ENCODE measurements at regions not wholly inside any gene's neighbourhood (a gene's known extent, or its start where the extent isn't known, plus 50 kb on each side); places are given as distances from the start of the nearest gene placed in this dataset.

GRCh38 chr11:76259299-76259908 is 53.1 kb upstream of the WNT11 start:
- TF ChIP-seq CTCF (IDR thresholded peaks at IDR 0.05; ENCODE audit: unreplicated experiment in 3 of 3), result no peak

GRCh38 chr11:76257074-76257719 is 50.9 kb upstream of the WNT11 start:
- H3K36me3 Mint-ChIP-seq (ENCODE audit: low read depth), result no peaks in the 10 kb centered on the region
- H3K9me3 Mint-ChIP-seq, result no peaks in the 10 kb centered on the region
- TF ChIP-seq CTCF (IDR thresholded peaks at IDR 0.05; ENCODE audit: unreplicated experiment in 3 of 3), result no peak
- H3K4me1 Mint-ChIP-seq, result peaks cover 24% of the 10 kb centered on the region
- H3K27ac Mint-ChIP-seq, result no peak overlapping the region
- peaks cover 50% of the 10 kb centered on the region for H3K27me3 Mint-ChIP-seq (ENCODE audit: low read depth)
- H3K4me3 Mint-ChIP-seq, result no peak overlapping the region

More at GRCh38 chr11:76259299-76259908, 53.1 kb upstream of the WNT11 start:
- Mint-ChIP-seq H3K27ac (no peak overlapping the region), H3K4me3 (no peak overlapping the region), H3K27me3 (ENCODE audit: low read depth) (peaks cover 52% of the 10 kb centered on the region), H3K9me3 (no peaks in the 10 kb centered on the region), H3K36me3 (ENCODE audit: low read depth) (no peaks in the 10 kb centered on the region), H3K4me1 (peaks cover 13% of the 10 kb centered on the region)

- Mint-ChIP-seq H3K4me3 (no peak overlapping the region), H3K9me3 (no peaks in the 10 kb centered on the region), H3K27ac (no peak overlapping the region), H3K36me3 (ENCODE audit: low read depth) (no peaks in the 10 kb centered on the region), H3K27me3 (ENCODE audit: low read depth) (peaks cover 58% of the 10 kb centered on the region), H3K4me1 (peaks cover 31% of the 10 kb centered on the region)
- TF ChIP-seq CTCF (IDR thresholded peaks at IDR 0.05; ENCODE audit: unreplicated experiment in 3 of 3), result no peak
Measured at GRCh38 chr11:76256448-76256847, 50.1 kb upstream of the WNT11 start.

Data from nephron (organoid).